PC-9 (cell line): ENCODE measurements at regions not wholly inside any gene's neighbourhood (a gene's known extent, or its start where the extent isn't known, plus 50 kb on each side); places are given as distances from the start of the nearest gene placed in this dataset.

Experiments used
- BruUV-seq: library from RNA; stranded (reverse); fragments of 400-500 nt; replicated peaks from 2 replicates; lab custom pipeline; 2021; lab: Mats Ljungman, UMichigan
- CTCF ChIA-PET: fragments of 300-600 bp; sonication (Branson Sonifier 250); formaldehyde crosslinking; loops from one replicate; lab custom pipeline; 2022; ENCODE audit warnings: antibody characterized with exemption; lab: Charles Lee
- POLR2A ChIA-PET: fragments of 300-600 bp; sonication (Branson Sonifier 250); formaldehyde crosslinking; loops from one replicate; lab custom pipeline; 2022; ENCODE audit warnings: antibody characterized with exemption; ENCODE audit not compliant: unreplicated experiment; lab: Charles Lee
- DNase-seq, 2 experiments: peaks; one replicate each; pipeline versions ENCODE4 v3.0.0 to v3.0.0-alpha.2; 2015 to 2022; ENCODE audit warnings: mixed read lengths in 1 of 2
- H2AFZ ChIP-seq: fragments of 200-600 bp; sonication (generic); 2 replicates; pipeline ENCODE4 v1.8.1; 2017; ENCODE audit warnings: antibody characterized with exemption
- H3F3A ChIP-seq: fragments of 200-600 bp; sonication (generic); 2 replicates; pipeline ENCODE4 v1.8.1; 2017; ENCODE audit warnings: antibody characterized with exemption, mild to moderate bottlenecking, low read depth; ENCODE audit not compliant: insufficient read depth
- H3K27ac ChIP-seq: fragments of 200-600 bp; sonication (generic); 2 replicates; pipeline ENCODE4 v1.6.1; 2016; ENCODE audit warnings: mixed run types
- H3K27me3 ChIP-seq: fragments of 200-600 bp; sonication (generic); 2 replicates; pipeline ENCODE4 v1.6.1; 2016; ENCODE audit warnings: low read depth, mixed run types; ENCODE audit not compliant: insufficient read depth
- H3K36me3 ChIP-seq: fragments of 200-600 bp; sonication (generic); 2 replicates; pipeline ENCODE4 v1.6.1; 2016; ENCODE audit warnings: low read depth, mixed run types
- H3K4me1 ChIP-seq: fragments of 200-600 bp; sonication (generic); replicated peaks from 2 replicates; pipeline ENCODE4 v1.6.1; 2016; ENCODE audit warnings: mixed run types; ENCODE audit not compliant: insufficient read depth
- H3K4me2 ChIP-seq: fragments of 200-600 bp; sonication (generic); 2 replicates; pipeline ENCODE4 v1.6.1; 2017; ENCODE audit warnings: mixed run types
- H3K4me3 ChIP-seq: fragments of 200-600 bp; sonication (generic); 2 replicates; pipeline ENCODE4 v1.6.1; 2016; ENCODE audit warnings: mixed run types
- H3K79me2 ChIP-seq: fragments of 200-600 bp; sonication (generic); 2 replicates; pipeline ENCODE4 v1.6.1; 2017; ENCODE audit warnings: low read depth, mixed run types
- H3K9me2 ChIP-seq: fragments of 200-600 bp; sonication (generic); 2 replicates; pipeline ENCODE4 v1.8.1; 2017; ENCODE audit warnings: mild to moderate bottlenecking; ENCODE audit not compliant: insufficient read depth
- H3K9me3 ChIP-seq: fragments of 200-600 bp; sonication (generic); 2 replicates; pipeline ENCODE4 v1.8.1; 2016; ENCODE audit warnings: low read depth; ENCODE audit not compliant: insufficient read depth
- H4K20me1 ChIP-seq: fragments of 200-600 bp; sonication (generic); 2 replicates; pipeline ENCODE4 v1.8.1; 2017; ENCODE audit not compliant: insufficient read depth
- CTCF ChIP-seq: fragments of 200-600 bp; sonication (generic); conservative IDR thresholded peaks from 2 replicates; pipeline ENCODE4 v1.6.1; 2017; ENCODE audit warnings: mixed run types, antibody characterized with exemption, mild to moderate bottlenecking, moderate library complexity
- EZH2 ChIP-seq: fragments of 200-600 bp; sonication (generic); IDR thresholded peaks from 2 replicates; pipeline ENCODE4 v1.8.0; 2017; ENCODE audit warnings: antibody characterized with exemption, low read depth
- intact Hi-C: fragments of 100-400 bp; cut with micrococcal nuclease; formaldehyde crosslinking; loops from one replicate; pipeline ENCODE4 v1.10.0; 2022; ENCODE audit not compliant: unreplicated experiment

GRCh38 chr6:3593161-3593560 is 136.3 kb upstream of the SLC22A23 start:
- Histone ChIP-seq H3K4me1 (peaks cover 18% of the 10 kb centered on the region), H3K27me3 (no peaks in the 10 kb centered on the region), H3K4me2 (peak overlapping the region; percentile 35; the same call in 1 of the 2 replicates), H3K79me2 (no peaks in the 10 kb centered on the region), H2AFZ (no peak overlapping the region), H3K36me3 (no peaks in the 10 kb centered on the region), H3K27ac (peak overlapping the region; percentile 95; the same call in 1 of the 2 replicates), H3K9me2 (no peaks in the 10 kb centered on the region), H3K4me3 (no peak overlapping the region), H3F3A (peaks cover 13% of the 10 kb centered on the region), H3K9me3 (no peaks in the 10 kb centered on the region), H4K20me1 (no peaks in the 10 kb centered on the region)
- ChIA-PET POLR2A (no interaction called here), CTCF (no interaction called here)
- TF ChIP-seq EZH2 (no peak), CTCF (no peak)
- DNase-seq: no peak
- intact Hi-C loops: loop anchor here (2.0 kb wide), 1 partner anchor 70 kb away; no protein-coding TSS in a partner anchor
- no TSS peak for BruUV-seq

GRCh38 chr6:3592371-3592941 is 135.6 kb upstream of the SLC22A23 start:
- H3K27ac ChIP-seq: peak overlapping the region; percentile 95
- no TSS peak for BruUV-seq
- DNase-seq: peak; percentile 38 to 96
- H2AFZ ChIP-seq: no peak overlapping the region
- no peak overlapping the region for H3K4me3 ChIP-seq
- H3K36me3 ChIP-seq: no peaks in the 10 kb centered on the region
- H4K20me1 ChIP-seq: no peaks in the 10 kb centered on the region
- H3K9me3 ChIP-seq: peaks cover 2% of the 10 kb centered on the region; the same call in 1 of the 2 replicates
- intact Hi-C loops: loop anchor here (1.0 to 2.0 kb wide), 2 partner anchors 20 to 70 kb away; no protein-coding TSS in a partner anchor
- no peaks in the 10 kb centered on the region for H3K9me2 ChIP-seq
- peaks cover 13% of the 10 kb centered on the region for H3F3A ChIP-seq
- H3K27me3 ChIP-seq: no peaks in the 10 kb centered on the region
- ChIA-PET CTCF (no interaction called here), POLR2A (no interaction called here)
- no peaks in the 10 kb centered on the region for H3K79me2 ChIP-seq
- H3K4me2 ChIP-seq: peak overlapping the region; percentile 53
- peaks cover 18% of the 10 kb centered on the region for H3K4me1 ChIP-seq
- TF ChIP-seq CTCF (no peak), EZH2 (no peak)

- DNase-seq: no peak
- ChIA-PET POLR2A (interaction anchor here (0.7 kb wide), 1 partner anchor 177 kb away, joined by 3 read pairs; no protein-coding TSS in a partner anchor), CTCF (no interaction called here)
- Histone ChIP-seq H4K20me1 (no peaks in the 10 kb centered on the region), H2AFZ (no peak overlapping the region), H3K4me2 (peak overlapping the region; percentile 53), H3F3A (peaks cover 13% of the 10 kb centered on the region), H3K36me3 (no peaks in the 10 kb centered on the region), H3K27me3 (no peaks in the 10 kb centered on the region), H3K9me3 (peaks cover 4% of the 10 kb centered on the region; the same call in 1 of the 2 replicates), H3K27ac (peak overlapping the region; percentile 95), H3K4me1 (peaks cover 18% of the 10 kb centered on the region), H3K4me3 (no peak overlapping the region), H3K9me2 (no peaks in the 10 kb centered on the region), H3K79me2 (no peaks in the 10 kb centered on the region)
- intact Hi-C loops: loop anchor here (1.0 to 2.0 kb wide), 2 partner anchors 20 to 69 kb away; no protein-coding TSS in a partner anchor
- no peak for TF ChIP-seq CTCF
- TF ChIP-seq EZH2: no peak
- BruUV-seq: no TSS peak
Measured at GRCh38 chr6:3591970-3592369, 135.1 kb upstream of the SLC22A23 start.
